ENCODE measurements at regions not wholly inside any gene's neighbourhood (a gene's known extent, or its start where the extent isn't known, plus 50 kb on each side); places are given as distances from the start of the nearest gene placed in this dataset.

DNA sequence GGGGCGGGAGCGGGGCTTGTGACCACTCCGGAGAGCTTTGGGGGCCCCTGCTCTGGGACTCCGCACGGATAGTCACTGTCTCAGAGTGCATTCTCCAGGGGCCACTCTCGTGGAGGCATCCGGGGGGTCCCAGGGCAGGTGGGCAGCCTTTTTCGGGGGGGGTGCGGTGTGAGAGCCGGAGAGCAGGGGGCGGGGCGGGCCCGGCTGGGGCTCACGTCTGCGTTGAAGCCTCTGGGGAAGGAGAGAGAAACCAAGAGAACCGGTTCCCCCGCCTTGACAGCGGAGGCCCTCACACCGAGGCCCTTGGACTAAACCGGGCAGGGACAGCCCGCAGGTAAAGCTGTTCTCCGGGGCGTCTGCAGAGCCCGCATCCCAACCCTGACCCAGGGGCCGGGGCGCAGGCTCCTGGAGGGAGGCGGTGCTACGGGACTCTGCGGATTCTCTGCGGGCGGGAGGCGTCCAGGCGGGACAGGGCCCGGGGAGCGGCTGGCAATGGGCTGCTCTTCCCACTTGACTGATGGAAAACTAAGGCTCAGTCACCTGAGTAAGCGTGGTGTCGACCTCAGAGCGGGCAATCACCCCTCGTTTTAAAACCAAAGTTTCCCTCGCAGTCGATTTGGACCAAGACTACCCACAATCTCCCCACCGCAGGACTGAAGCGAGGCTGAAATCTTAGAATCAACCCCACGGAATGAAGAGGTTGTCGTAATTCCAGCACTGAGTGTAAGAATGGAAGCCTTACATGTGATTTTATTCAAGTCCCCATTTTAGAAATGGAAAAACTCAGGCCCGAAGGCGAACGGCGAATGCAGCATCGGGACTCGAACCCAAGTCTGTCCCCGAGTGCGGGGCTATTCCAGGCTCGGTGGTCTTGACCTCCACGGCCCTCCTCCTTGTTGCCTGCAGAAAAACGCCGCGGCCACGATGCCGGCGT is 49.6 kb upstream of the AMZ2 start (continued):
- TF ChIP-seq, protein P1, sequence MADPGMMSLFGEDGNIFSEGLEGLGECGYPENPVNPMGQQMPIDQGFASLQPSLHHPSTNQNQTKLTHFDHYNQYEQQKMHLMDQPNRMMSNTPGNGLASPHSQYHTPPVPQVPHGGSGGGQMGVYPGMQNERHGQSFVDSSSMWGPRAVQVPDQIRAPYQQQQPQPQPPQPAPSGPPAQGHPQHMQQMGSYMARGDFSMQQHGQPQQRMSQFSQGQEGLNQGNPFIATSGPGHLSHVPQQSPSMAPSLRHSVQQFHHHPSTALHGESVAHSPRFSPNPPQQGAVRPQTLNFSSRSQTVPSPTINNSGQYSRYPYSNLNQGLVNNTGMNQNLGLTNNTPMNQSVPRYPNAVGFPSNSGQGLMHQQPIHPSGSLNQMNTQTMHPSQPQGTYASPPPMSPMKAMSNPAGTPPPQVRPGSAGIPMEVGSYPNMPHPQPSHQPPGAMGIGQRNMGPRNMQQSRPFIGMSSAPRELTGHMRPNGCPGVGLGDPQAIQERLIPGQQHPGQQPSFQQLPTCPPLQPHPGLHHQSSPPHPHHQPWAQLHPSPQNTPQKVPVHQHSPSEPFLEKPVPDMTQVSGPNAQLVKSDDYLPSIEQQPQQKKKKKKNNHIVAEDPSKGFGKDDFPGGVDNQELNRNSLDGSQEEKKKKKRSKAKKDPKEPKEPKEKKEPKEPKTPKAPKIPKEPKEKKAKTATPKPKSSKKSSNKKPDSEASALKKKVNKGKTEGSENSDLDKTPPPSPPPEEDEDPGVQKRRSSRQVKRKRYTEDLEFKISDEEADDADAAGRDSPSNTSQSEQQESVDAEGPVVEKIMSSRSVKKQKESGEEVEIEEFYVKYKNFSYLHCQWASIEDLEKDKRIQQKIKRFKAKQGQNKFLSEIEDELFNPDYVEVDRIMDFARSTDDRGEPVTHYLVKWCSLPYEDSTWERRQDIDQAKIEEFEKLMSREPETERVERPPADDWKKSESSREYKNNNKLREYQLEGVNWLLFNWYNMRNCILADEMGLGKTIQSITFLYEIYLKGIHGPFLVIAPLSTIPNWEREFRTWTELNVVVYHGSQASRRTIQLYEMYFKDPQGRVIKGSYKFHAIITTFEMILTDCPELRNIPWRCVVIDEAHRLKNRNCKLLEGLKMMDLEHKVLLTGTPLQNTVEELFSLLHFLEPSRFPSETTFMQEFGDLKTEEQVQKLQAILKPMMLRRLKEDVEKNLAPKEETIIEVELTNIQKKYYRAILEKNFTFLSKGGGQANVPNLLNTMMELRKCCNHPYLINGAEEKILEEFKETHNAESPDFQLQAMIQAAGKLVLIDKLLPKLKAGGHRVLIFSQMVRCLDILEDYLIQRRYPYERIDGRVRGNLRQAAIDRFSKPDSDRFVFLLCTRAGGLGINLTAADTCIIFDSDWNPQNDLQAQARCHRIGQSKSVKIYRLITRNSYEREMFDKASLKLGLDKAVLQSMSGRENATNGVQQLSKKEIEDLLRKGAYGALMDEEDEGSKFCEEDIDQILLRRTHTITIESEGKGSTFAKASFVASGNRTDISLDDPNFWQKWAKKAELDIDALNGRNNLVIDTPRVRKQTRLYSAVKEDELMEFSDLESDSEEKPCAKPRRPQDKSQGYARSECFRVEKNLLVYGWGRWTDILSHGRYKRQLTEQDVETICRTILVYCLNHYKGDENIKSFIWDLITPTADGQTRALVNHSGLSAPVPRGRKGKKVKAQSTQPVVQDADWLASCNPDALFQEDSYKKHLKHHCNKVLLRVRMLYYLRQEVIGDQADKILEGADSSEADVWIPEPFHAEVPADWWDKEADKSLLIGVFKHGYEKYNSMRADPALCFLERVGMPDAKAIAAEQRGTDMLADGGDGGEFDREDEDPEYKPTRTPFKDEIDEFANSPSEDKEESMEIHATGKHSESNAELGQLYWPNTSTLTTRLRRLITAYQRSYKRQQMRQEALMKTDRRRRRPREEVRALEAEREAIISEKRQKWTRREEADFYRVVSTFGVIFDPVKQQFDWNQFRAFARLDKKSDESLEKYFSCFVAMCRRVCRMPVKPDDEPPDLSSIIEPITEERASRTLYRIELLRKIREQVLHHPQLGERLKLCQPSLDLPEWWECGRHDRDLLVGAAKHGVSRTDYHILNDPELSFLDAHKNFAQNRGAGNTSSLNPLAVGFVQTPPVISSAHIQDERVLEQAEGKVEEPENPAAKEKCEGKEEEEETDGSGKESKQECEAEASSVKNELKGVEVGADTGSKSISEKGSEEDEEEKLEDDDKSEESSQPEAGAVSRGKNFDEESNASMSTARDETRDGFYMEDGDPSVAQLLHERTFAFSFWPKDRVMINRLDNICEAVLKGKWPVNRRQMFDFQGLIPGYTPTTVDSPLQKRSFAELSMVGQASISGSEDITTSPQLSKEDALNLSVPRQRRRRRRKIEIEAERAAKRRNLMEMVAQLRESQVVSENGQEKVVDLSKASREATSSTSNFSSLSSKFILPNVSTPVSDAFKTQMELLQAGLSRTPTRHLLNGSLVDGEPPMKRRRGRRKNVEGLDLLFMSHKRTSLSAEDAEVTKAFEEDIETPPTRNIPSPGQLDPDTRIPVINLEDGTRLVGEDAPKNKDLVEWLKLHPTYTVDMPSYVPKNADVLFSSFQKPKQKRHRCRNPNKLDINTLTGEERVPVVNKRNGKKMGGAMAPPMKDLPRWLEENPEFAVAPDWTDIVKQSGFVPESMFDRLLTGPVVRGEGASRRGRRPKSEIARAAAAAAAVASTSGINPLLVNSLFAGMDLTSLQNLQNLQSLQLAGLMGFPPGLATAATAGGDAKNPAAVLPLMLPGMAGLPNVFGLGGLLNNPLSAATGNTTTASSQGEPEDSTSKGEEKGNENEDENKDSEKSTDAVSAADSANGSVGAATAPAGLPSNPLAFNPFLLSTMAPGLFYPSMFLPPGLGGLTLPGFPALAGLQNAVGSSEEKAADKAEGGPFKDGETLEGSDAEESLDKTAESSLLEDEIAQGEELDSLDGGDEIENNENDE (IDR thresholded peaks at IDR 0.05; ENCODE audit: insufficient replicate concordance, low read length) = no peak
- TF ChIP-seq TCF12 (IDR thresholded peaks at IDR 0.05; ENCODE audit: low read depth, low read length) = no peak
- no peak for TF ChIP-seq HDAC2 (IDR thresholded peaks at IDR 0.05; ENCODE audit: borderline replicate concordance in 1 of 2, low read depth in 2 of 2, low read length in 2 of 2)
- TF ChIP-seq POLR2A (IDR thresholded peaks at IDR 0.05; ENCODE audit: control extremely low read depth in 1 of 2, low read depth in 2 of 2, low read length in 2 of 2) = no peak
- TF ChIP-seq GTF2F1 (IDR thresholded peaks at IDR 0.05; ENCODE audit: borderline replicate concordance, low read depth, low read length) = no peak
- TF ChIP-seq MAFK (IDR thresholded peaks at IDR 0.05; ENCODE audit: low read depth, low read length) = no peak
- 0 out of 2 replicates have a peak, but pooled peaks have one; percentile 50 for TF ChIP-seq CBX8 (IDR thresholded peaks at IDR 0.05; ENCODE audit: borderline replicate concordance, low read depth, low read length)
- TF ChIP-seq KDM4A (IDR thresholded peaks at IDR 0.05; ENCODE audit: low read depth, low read length, severe bottlenecking) = peak; percentile 12
- TF ChIP-seq SUZ12 (IDR thresholded peaks at IDR 0.05; ENCODE audit: low read length) = peak; percentile 59; the same call in 1 of the 2 replicates
- TF ChIP-seq KDM5A (IDR thresholded peaks at IDR 0.05; ENCODE audit: low read length) = no peak

All from H1 (cell line).